GM04504 (cell line): ENCODE measurements at regions not wholly inside any gene's neighbourhood (a gene's known extent, or its start where the extent isn't known, plus 50 kb on each side); places are given as distances from the start of the nearest gene placed in this dataset.

ENCODE experiments used
- DNase-seq: peaks from one replicate; pipeline ENCODE4 v3.0.0-alpha.2; 2012; ENCODE audit warnings: low read depth

DNA sequence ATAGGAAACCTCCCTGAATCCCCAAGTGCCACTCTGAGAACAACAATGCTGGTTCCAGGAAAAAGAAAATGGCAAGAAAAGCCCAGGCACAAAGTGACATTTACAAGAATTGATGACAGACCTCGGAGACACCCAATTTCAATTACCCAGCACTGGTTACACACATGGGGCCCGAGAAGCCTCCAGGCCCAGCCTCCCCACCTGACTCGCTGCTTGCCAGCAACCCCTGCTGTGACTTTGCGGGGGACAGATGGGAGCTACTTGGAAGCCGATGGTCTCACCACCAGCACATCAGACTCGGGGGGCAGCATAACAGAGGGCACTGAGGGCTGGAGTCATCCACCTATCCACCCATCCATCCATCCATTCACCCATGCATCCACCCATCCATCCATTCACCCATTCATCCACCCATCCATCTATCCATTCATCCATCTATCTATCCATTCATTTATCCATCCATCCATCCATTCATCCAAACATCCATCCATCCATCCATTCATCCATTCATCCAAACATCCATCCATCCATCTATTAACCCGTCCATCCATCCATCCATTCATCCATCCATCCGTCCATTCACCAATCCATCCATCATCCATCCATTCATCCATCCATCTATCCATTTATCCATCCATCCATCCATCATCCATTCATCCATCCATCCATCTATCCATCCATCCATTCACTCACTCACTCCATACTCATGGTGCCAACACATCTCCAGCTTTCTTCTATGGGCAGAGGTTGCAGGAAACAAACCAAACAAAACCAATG lies 567.6 kb downstream of the BRD1 start:
- no peak for DNase-seq

- DNase-seq, result no peak
Measured at GRCh38 chr22:49258107-49259010, 569.3 kb downstream of the BRD1 start.

- no peak for DNase-seq
Measured at GRCh38 chr22:49257551-49257961, 570.1 kb downstream of the BRD1 start.

- DNase-seq, result no peak
Measured at GRCh38 chr22:49255741-49256318, 571.8 kb downstream of the BRD1 start.

GRCh38 chr22:49255154-49255553 lies 572.5 kb downstream of the BRD1 start:
- no peak for DNase-seq

DNA sequence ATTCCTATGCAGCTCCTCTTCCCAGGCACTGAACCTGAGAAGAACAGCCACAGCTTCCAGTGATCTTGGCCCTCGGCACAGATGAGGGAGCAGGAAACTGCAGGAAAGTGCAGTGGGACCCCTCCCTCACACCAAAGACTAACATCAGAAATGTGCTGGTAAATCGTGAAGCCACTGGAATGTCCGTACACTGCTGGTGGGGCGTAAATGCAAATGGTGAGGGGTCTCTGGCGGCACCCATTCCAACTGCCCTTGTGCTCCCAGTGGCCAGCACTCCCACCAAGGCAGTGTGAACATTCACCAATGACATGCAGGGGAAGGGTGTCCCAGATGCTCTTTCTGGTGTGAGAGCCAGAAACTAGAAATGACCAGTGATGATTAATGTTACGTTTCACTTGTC lies 574.0 kb downstream of the BRD1 start:
- DNase-seq, result no peak

DNA sequence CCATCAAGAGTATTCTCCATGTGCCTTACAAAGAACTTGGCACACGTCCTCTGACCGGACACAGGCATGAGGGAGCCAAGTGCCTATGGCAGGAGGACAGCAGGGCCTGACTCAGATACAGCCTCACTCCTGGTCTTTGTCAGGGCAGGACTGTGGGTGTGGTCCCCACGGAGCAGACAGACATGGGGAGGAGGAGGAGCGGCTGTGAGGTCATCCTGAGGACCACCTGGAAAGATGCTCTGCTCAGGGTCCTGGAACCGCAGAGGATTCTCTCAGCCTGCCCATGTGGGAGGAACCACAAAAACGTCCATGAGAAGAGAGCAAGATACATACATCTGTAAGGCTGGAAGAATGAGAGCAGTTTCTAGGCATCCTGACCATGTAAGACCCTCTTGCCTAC lies 576.3 kb downstream of the BRD1 start:
- DNase-seq, result no peak

DNA sequence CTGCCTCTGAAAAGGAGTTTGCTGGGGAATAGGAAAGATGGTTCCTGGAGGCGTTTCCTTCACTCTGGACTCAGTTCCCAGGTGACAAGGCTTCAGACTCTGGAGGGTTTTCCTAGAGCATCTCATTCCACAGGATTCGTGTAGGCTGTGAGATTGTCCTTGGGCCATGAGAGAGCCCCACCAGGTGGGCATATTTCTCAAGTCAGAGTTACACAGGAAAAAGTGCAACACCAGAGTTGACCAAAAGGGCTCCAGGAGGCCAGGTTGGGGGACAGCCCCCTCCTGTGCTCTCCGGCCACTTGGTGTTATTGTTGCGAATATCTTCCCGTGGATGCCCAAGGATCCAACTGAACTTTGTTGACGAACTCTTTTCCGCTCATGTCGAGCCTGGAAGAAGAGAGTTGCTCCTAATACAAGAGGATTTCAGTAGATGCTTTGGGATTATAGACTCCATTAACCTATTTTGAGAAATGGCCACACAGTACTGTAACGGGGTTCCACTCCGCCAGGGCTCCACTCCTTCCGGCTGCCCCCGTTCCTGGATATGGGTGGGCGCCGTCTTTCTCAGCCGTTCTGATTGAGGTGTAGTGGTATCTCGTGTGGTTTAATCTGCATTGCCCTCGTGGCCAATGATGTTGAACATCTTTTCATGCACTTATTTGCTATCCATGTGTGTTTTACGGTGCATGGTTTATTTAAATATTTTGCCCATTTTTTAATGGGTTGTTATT lies 580.3 kb downstream of the BRD1 start:
- DNase-seq, result no peak

DNA sequence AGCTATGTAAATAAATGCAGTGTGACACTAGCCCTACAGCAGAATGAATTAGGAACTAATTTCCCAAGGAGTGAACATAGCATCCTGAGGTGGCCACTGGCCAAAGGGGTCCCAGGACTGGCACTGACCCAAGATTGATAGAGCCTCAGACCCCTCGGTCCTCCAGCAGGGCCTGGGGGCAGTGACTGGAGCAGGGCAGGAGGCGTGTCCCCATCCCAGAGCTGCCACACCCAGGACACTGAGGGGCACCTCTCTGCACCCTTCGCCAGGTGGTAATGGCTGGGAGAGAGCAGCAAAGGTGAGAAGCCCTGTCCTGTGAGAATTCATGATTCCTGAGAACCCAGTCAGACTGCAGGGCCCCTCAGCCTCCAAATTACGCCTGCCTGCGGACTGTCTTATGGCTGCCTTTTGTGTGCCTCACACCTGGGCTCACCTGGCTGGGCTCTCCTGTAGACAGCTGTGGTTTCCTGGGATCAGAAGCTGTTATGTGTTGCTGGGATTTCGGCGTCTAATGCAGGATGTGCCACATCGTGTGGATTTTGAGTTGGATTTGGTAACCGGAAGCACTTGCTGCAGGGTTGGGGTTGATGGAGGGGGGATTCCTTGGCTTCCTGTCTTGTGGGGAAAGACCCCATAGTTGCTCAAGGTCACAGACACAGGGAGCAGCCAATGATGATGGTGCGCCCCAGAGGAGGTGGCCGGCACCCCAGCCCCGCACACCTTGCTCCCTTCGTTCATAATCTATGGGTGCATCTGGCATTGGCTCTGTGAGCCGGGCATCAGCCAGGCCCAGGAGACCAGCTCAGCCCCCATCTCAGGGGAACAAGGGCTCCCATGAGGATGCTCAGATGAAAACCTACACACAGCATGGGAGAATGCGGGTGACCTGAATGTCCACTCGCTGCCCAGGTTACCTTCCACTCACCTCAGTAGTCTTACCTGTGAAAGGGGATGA lies 582.9 kb downstream of the BRD1 start:
- no peak for DNase-seq

DNA sequence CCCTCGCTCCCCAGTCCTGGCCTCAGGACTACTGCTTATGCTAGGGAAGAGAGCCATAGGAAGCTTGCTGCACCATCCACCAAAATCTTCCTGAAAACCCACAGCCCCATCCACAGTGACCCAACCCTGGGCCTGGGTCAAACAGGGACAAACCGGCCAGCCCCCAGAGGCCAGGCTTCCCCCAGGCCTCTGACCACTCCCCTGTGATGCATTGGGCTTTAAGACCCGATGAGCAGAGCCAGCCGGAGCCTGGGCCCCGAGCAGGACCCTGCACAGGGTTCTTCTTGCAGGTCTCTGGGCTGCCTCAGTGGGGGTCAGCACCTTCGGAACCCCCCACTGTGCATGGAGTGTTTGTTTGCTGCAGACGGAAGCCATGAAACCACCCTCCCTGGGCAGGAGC lies 583.7 kb downstream of the BRD1 start:
- no peak for DNase-seq

GRCh38 chr22:49243335-49243734 lies 584.3 kb downstream of the BRD1 start:
- DNase-seq, result no peak

- no peak for DNase-seq
Measured at GRCh38 chr22:49242480-49242879, 585.2 kb downstream of the BRD1 start.

- DNase-seq, result no peak
Measured at GRCh38 chr22:49241174-49241851, 586.4 kb downstream of the BRD1 start.

DNA sequence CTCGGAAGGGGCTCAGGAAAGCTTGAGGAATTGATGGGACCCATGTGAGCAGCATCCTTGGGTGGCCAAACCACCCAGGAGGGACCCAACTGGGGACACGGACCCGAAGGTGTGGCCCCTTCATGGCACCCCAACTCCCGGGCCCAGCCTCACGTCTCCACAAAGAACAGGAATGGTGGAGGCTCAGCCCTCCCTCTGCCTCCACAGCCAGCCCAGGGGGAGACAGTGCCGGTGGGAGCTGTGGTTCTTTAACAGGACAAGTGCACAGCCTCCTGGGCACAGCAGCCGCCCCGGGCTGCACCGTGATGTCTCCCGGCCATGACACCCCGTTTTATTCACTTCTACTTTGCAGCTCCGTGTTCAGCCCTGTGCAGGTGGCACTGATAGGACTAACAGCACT lies 587.2 kb downstream of the BRD1 start:
- DNase-seq, result no peak

GRCh38 chr22:49240016-49240380 lies 587.7 kb downstream of the BRD1 start:
- no peak for DNase-seq

- DNase-seq, result no peak
Measured at GRCh38 chr22:49239264-49240015, 588.2 kb downstream of the BRD1 start.

GRCh38 chr22:49238181-49239141 lies 589.2 kb downstream of the BRD1 start:
- no peak for DNase-seq

- DNase-seq, result no peak
Measured at GRCh38 chr22:49237703-49238102, 590.0 kb downstream of the BRD1 start.

DNA sequence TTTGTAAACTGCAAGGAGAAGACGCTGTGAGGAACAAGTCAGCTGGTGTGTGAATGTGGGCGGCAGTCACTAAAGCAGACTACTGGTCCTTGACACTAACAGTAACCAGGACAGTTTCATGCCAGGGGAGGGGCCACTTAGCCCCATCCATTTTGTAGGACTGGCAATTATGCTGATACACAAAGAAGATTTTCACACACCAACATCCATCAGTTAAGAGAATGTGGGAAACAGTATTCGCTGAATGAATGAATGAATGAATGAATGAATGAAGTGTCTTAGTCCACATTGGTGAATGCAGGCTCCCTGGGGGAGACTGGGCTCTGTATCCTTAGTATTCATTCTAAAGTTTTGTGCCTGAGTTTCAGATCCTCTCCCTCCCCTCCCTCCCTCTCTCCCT lies 590.4 kb downstream of the BRD1 start:
- DNase-seq, result no peak
